ENCODE measurements at regions not wholly inside any gene's neighbourhood (a gene's known extent, or its start where the extent isn't known, plus 50 kb on each side); places are given as distances from the start of the nearest gene placed in this dataset.
A peak's percentile ranks its signal among the peaks of the same experiment; 100 is the strongest.

- CTCF ChIA-PET: no interaction called here
- POLR2A ChIA-PET: no interaction called here
These were observed 526.9 kb upstream of the FANCL start for GRCh38 chr2:58767828-58768714.

GRCh38 chr2:58764338-58765104, 523.4 kb upstream of the FANCL start:
- Histone ChIP-seq H3K27me3 (ENCODE audit: control insufficient read depth, insufficient read depth, low read length) (peaks cover 2% of the 10 kb centered on the region; the same call in 1 of the 2 replicates), H3K4me3 (ENCODE audit: low read depth, low read length) (no peak overlapping the region), H3K36me3 (ENCODE audit: control insufficient read depth, insufficient read depth, low read length) (no peaks in the 10 kb centered on the region)
- ChIA-PET CTCF (interaction anchor here (0.9 kb wide), 1 partner anchor 9 kb away, joined by 3 read pairs; no protein-coding TSS in a partner anchor), POLR2A (no interaction called here)
- no peak for DNase-seq (ENCODE audit: low read depth)
- TF ChIP-seq, protein P1, sequence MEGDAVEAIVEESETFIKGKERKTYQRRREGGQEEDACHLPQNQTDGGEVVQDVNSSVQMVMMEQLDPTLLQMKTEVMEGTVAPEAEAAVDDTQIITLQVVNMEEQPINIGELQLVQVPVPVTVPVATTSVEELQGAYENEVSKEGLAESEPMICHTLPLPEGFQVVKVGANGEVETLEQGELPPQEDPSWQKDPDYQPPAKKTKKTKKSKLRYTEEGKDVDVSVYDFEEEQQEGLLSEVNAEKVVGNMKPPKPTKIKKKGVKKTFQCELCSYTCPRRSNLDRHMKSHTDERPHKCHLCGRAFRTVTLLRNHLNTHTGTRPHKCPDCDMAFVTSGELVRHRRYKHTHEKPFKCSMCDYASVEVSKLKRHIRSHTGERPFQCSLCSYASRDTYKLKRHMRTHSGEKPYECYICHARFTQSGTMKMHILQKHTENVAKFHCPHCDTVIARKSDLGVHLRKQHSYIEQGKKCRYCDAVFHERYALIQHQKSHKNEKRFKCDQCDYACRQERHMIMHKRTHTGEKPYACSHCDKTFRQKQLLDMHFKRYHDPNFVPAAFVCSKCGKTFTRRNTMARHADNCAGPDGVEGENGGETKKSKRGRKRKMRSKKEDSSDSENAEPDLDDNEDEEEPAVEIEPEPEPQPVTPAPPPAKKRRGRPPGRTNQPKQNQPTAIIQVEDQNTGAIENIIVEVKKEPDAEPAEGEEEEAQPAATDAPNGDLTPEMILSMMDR (IDR thresholded peaks at IDR 0.05; ENCODE audit: insufficient read depth, low read depth, low read length): no peak

More at GRCh38 chr2:58767828-58768714, 526.9 kb upstream of the FANCL start:
- Histone ChIP-seq H3K36me3 (ENCODE audit: control insufficient read depth, insufficient read depth, low read length) (no peaks in the 10 kb centered on the region), H3K4me3 (ENCODE audit: low read depth, low read length) (no peak overlapping the region), H3K27me3 (ENCODE audit: control insufficient read depth, insufficient read depth, low read length) (no peaks in the 10 kb centered on the region)
- TF ChIP-seq, protein P1 (IDR thresholded peaks at IDR 0.05; ENCODE audit: insufficient read depth, low read depth, low read length): no peak
- DNase-seq (ENCODE audit: low read depth): no peak

DNA sequence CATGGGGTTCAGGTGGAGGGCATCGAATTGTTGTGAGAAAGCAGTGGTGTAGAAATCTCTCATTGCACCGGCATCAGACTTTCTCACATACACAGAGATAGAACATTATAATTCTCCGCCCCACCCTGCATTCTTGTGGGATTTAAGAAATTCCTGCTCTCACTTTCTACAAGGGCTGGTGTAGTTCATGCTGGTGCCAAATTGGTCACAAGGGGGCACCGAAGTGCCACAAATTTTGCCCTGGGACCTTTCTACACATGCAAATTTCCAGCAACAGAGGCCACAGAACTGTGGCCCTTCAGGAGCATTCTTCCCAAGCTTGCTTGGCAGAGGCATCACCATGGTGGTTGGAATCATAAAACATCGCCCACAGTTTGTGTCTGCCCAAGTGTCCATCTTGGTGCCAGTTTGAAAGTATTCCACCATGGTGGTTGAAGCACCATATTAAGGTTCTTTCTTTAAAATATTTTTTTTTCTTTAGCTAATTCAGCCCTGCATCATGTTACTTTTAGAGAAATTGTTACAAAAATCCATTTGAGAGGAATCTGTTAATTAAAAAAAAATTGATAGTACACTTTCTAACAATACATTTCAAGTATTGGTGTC, 521.2 kb upstream of the FANCL start:
- CTCF ChIA-PET: interaction anchor here (0.7 to 2.3 kb wide), 4 partner anchors 20 to 1042 kb away, joined by 3 to 11 read pairs (median 3); no protein-coding TSS in a partner anchor
- TF ChIP-seq, protein P1 (IDR thresholded peaks at IDR 0.05; ENCODE audit: insufficient read depth, low read depth, low read length): peak; percentile 68
- peak; percentile 25 for DNase-seq (ENCODE audit: low read depth)
- Histone ChIP-seq H3K36me3 (ENCODE audit: control insufficient read depth, insufficient read depth, low read length) (no peaks in the 10 kb centered on the region), H3K27me3 (ENCODE audit: control insufficient read depth, insufficient read depth, low read length) (peaks cover 2% of the 10 kb centered on the region; the same call in 1 of the 2 replicates), H3K4me3 (ENCODE audit: low read depth, low read length) (no peak overlapping the region)
- POLR2A ChIA-PET: no interaction called here

GRCh38 chr2:58757971-58758370, 516.8 kb upstream of the FANCL start:
- Histone ChIP-seq H3K27me3 (ENCODE audit: control insufficient read depth, insufficient read depth, low read length) (peaks cover 2% of the 10 kb centered on the region; the same call in 1 of the 2 replicates), H3K36me3 (ENCODE audit: control insufficient read depth, insufficient read depth, low read length) (no peaks in the 10 kb centered on the region), H3K4me3 (ENCODE audit: low read depth, low read length) (no peak overlapping the region)
- CTCF ChIA-PET: no interaction called here
- POLR2A ChIA-PET: no interaction called here
- no peak for DNase-seq (ENCODE audit: low read depth)
- TF ChIP-seq, protein P1 (IDR thresholded peaks at IDR 0.05; ENCODE audit: insufficient read depth, low read depth, low read length): no peak
